Stimulated activated CD8-positive, alpha-beta memory T cell treated with anti-CD3 and anti-CD28 coated beads, Interleukin-2, amount 100 ng/mL, for 48 hours (primary cell): ENCODE measurements at regions not wholly inside any gene's neighbourhood (a gene's known extent, or its start where the extent isn't known, plus 50 kb on each side); places are given as distances from the start of the nearest gene placed in this dataset.
"Not testable (repeated sequence)": the region's sequence is repeated elsewhere in the genome, so short reads cannot be mapped to it uniquely, and the experiment has no call there.

Source experiments
- DNase-seq, 2 donors: peaks; one replicate each; pipeline ENCODE4 v3.0.0-alpha.2; 2020; ENCODE audit warnings: low read depth in 2 of 2

- DNase-seq = no peak
Observed at GRCh38 chr12:131574395-131574771, 136.5 kb upstream of the SFSWAP start.

- no peak for DNase-seq
Observed at GRCh38 chr12:131575371-131575770, 135.5 kb upstream of the SFSWAP start.

- not testable (repeated sequence) for DNase-seq
Observed at GRCh38 chr12:131576734-131577133, 134.2 kb upstream of the SFSWAP start.

GRCh38 chr12:131577766-131578165, 133.1 kb upstream of the SFSWAP start:
- DNase-seq = no peak

- DNase-seq = no peak
Observed at GRCh38 chr12:131578828-131579470, 131.9 kb upstream of the SFSWAP start.

GRCh38 chr12:131583090-131583712, 127.7 kb upstream of the SFSWAP start:
- no peak for DNase-seq

- no peak for DNase-seq
Observed at GRCh38 chr12:131586269-131586668, 124.6 kb upstream of the SFSWAP start.

GRCh38 chr12:131586761-131587160, 124.1 kb upstream of the SFSWAP start:
- no peak for DNase-seq

GRCh38 chr12:131587565-131587964, 123.3 kb upstream of the SFSWAP start:
- DNase-seq = no peak

- DNase-seq = no peak
Observed at GRCh38 chr12:131589221-131589897, 121.5 kb upstream of the SFSWAP start.

- no peak for DNase-seq
Observed at GRCh38 chr12:131589966-131590365, 120.9 kb upstream of the SFSWAP start.

- DNase-seq = no peak
Observed at GRCh38 chr12:131591136-131591535, 119.8 kb upstream of the SFSWAP start.

- no peak for DNase-seq
Observed at GRCh38 chr12:131591714-131592709, 118.9 kb upstream of the SFSWAP start.

- no peak for DNase-seq
Observed at GRCh38 chr12:131592972-131593371, 117.9 kb upstream of the SFSWAP start.

GRCh38 chr12:131593406-131593805, 117.5 kb upstream of the SFSWAP start:
- DNase-seq = no peak

GRCh38 chr12:131596115-131596514, 114.8 kb upstream of the SFSWAP start:
- DNase-seq = no peak

- DNase-seq = no peak
Observed at GRCh38 chr12:131597333-131597732, 113.6 kb upstream of the SFSWAP start.

- no peak for DNase-seq
Observed at GRCh38 chr12:131598717-131599116, 112.2 kb upstream of the SFSWAP start.

- no peak for DNase-seq
Observed at GRCh38 chr12:131599190-131600159, 111.4 kb upstream of the SFSWAP start.

GRCh38 chr12:131600160-131600532, 110.7 kb upstream of the SFSWAP start:
- DNase-seq = no peak

- not testable (repeated sequence) for DNase-seq
Observed at GRCh38 chr12:131601499-131601898, 109.4 kb upstream of the SFSWAP start.
